Esophagus squamous epithelium (tissue), 4 donors: ENCODE measurements at regions not wholly inside any gene's neighbourhood (a gene's known extent, or its start where the extent isn't known, plus 50 kb on each side); places are given as distances from the start of the nearest gene placed in this dataset.

Experiments used
- POLR2A ChIP-seq, 4 donors: fragments of 450-650 bp; IDR thresholded peaks; one replicate each; pipeline ENCODE4 v1.6.1; 2017; ENCODE audit warnings: antibody characterized with exemption in 4 of 4, mild to moderate bottlenecking in 4 of 4, moderate library complexity in 3 of 4
- TF ChIP-seq, protein P1 (sequence below), 6 experiments: fragments of 450-650 bp in 4 of 6; fragments of 200-600 bp in 2 of 6; sonication (generic) in 2 of 6; IDR thresholded peaks; one replicate each; pipeline ENCODE4 v1.5.1; 2016 to 2019; ENCODE audit warnings: antibody characterized with exemption in 6 of 6, mild to moderate bottlenecking in 4 of 6, moderate library complexity in 4 of 6

DNA sequence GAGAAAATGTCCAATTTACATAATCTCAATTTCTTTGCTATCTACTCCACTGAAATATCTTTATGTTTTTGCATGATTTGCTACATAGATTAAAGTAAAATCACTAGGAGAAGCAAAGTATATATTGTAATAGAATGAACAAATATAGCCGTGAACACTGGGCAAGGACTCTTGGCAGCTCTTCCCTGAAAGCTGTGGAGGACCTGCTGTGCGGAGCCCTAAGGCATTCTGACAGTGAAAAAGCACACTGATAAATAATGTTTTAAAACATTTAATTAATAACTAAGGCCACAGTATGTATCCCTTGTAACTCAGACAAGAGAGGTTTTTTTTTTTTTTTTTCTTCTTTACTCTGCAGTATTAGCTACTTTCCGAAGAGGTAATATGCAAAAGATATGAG is 256.1 kb upstream of the DPYD start:
- TF ChIP-seq, protein P1, sequence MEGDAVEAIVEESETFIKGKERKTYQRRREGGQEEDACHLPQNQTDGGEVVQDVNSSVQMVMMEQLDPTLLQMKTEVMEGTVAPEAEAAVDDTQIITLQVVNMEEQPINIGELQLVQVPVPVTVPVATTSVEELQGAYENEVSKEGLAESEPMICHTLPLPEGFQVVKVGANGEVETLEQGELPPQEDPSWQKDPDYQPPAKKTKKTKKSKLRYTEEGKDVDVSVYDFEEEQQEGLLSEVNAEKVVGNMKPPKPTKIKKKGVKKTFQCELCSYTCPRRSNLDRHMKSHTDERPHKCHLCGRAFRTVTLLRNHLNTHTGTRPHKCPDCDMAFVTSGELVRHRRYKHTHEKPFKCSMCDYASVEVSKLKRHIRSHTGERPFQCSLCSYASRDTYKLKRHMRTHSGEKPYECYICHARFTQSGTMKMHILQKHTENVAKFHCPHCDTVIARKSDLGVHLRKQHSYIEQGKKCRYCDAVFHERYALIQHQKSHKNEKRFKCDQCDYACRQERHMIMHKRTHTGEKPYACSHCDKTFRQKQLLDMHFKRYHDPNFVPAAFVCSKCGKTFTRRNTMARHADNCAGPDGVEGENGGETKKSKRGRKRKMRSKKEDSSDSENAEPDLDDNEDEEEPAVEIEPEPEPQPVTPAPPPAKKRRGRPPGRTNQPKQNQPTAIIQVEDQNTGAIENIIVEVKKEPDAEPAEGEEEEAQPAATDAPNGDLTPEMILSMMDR (IDR thresholded peaks at IDR 0.05), result no peak
- no peak for TF ChIP-seq POLR2A (IDR thresholded peaks at IDR 0.05)
